ENCODE measurements at regions not wholly inside any gene's neighbourhood (a gene's known extent, or its start where the extent isn't known, plus 50 kb on each side); places are given as distances from the start of the nearest gene placed in this dataset.

DNA sequence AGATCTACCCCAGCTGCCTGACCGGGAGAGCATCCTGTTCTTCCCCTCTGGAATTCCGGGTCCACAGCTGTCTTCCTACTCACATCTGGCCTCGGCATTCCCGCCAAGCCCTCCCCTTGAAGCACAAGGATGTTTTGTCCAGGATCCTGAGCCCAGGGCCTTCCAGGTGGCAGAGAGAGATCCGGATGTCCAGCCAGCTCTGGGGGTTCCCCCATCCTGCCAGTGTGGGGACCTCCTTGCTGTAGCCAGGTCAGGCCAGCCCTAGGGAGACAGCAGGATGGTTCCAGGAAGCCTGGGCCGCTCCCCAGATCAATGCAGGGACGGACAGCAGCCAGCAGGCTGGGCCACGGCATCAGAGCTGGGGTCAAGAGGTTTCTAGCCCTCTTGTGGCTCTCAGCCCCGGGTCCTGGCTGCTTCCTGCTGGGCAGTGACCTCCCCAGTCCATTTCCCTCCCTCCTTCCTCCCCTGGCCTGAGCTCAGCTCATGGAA, 55.3 kb downstream of the SOCS3 start:
- BruUV-seq (replicated peaks) = no TSS peak
- Histone ChIP-seq H3K27ac (ENCODE audit: extremely low read length, insufficient read depth, low read length) (no peak overlapping the region), H3K79me2 (ENCODE audit: insufficient read depth, low read length) (no peaks in the 10 kb centered on the region), H3K4me2 (ENCODE audit: low read depth, low read length) (no peak overlapping the region), H2AFZ (ENCODE audit: low read length) (no peak overlapping the region), H3K4me3 (replicated peaks in 1 of 3; ENCODE audit: insufficient read depth in 1 of 3, low read depth in 2 of 3, low read length in 3 of 3) (no peak overlapping the region), H3K4me1 (ENCODE audit: insufficient read depth, low read length) (peaks cover 23% of the 10 kb centered on the region), H3K9ac (ENCODE audit: insufficient read depth, low read depth, low read length) (no peak overlapping the region), H3K27me3 (ENCODE audit: control insufficient read depth in 1 of 2, insufficient read depth in 2 of 2, low read length in 2 of 2) (peaks cover 9 to 40% of the 10 kb centered on the region in 2 experiments), H3K9me3 (ENCODE audit: low read length) (peaks cover 5% of the 10 kb centered on the region; the same call in 1 of the 2 replicates), H4K20me1 (ENCODE audit: insufficient read depth, low read length) (no peaks in the 10 kb centered on the region), H3K36me3 (replicated peaks in 1 of 2; ENCODE audit: control insufficient read depth in 1 of 2, insufficient read depth in 2 of 2, low read length in 2 of 2) (no peaks in the 10 kb centered on the region)
- FAIRE-seq (no peak), ATAC-seq (peak; percentile 25), DNase-seq (ENCODE audit: low spot score) (no peak)
- CTCF ChIA-PET (ENCODE audit: low intra/inter-chr PET ratio, low total read pairs) = no interaction called here
- TF ChIP-seq ZNF280B (CRISPR knock-in tag; IDR thresholded peaks at IDR 0.05; ENCODE audit: borderline replicate concordance) = no peak
- TF ChIP-seq, protein P1, sequence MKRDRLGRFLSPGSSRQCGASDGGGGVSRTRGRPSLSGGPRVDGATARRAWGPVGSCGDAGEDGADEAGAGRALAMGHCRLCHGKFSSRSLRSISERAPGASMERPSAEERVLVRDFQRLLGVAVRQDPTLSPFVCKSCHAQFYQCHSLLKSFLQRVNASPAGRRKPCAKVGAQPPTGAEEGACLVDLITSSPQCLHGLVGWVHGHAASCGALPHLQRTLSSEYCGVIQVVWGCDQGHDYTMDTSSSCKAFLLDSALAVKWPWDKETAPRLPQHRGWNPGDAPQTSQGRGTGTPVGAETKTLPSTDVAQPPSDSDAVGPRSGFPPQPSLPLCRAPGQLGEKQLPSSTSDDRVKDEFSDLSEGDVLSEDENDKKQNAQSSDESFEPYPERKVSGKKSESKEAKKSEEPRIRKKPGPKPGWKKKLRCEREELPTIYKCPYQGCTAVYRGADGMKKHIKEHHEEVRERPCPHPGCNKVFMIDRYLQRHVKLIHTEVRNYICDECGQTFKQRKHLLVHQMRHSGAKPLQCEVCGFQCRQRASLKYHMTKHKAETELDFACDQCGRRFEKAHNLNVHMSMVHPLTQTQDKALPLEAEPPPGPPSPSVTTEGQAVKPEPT (CRISPR knock-in tag; IDR thresholded peaks at IDR 0.05; ENCODE audit: low read depth) = no peak
- no peak for TF ChIP-seq PHF20 (CRISPR knock-in tag; IDR thresholded peaks at IDR 0.05)
- TF ChIP-seq CENPX (CRISPR knock-in tag; IDR thresholded peaks at IDR 0.05) = no peak
- TF ChIP-seq MNT (IDR thresholded peaks at IDR 0.05) = no peak
- TF ChIP-seq SPEN (CRISPR knock-in tag; IDR thresholded peaks at IDR 0.05; ENCODE audit: low read depth) = 0 out of 2 replicates have a peak, but pooled peaks have one; percentile 24
- in situ Hi-C loops (cut with HindIII; ENCODE audit: extremely low pct_ligation_motif_present, low pct_unique_long_range_greater_than_20kb) (no loop called here), intact Hi-C loops (cut with micrococcal nuclease; ENCODE audit: unreplicated experiment) (no loop called here)
- 19% methylated on average over 8 of the region's 9 CpGs for WGBS (ENCODE audit: low lambda C conversion rate)
- POLR2A ChIA-PET = no interaction called here
